ENCODE measurements at regions not wholly inside any gene's neighbourhood (a gene's known extent, or its start where the extent isn't known, plus 50 kb on each side); places are given as distances from the start of the nearest gene placed in this dataset.

GRCh38 chr6:67815623-67816022, 819.5 kb upstream of the ADGRB3 start:
- TF ChIP-seq CTCF (IDR thresholded peaks at IDR 0.05), result no peak
- TF ChIP-seq POLR2A (IDR thresholded peaks at IDR 0.05), result no peak
